Brain microvascular endothelial cell (primary cell): ENCODE measurements at regions not wholly inside any gene's neighbourhood (a gene's known extent, or its start where the extent isn't known, plus 50 kb on each side); places are given as distances from the start of the nearest gene placed in this dataset.
A peak's percentile ranks its signal among the peaks of the same experiment; 100 is the strongest.

Source experiments
- DNase-seq: peaks from one replicate; pipeline ENCODE4 v3.0.0-alpha.2; 2020
- H3K27ac ChIP-seq: fragments of 250-450 bp; sonication (Bioruptor Pico); 2 replicates; pipeline ENCODE4 v1.5.1; 2020; ENCODE audit warnings: mild to moderate bottlenecking, moderate library complexity
- H3K27me3 ChIP-seq: fragments of 250-450 bp; sonication (Bioruptor Pico); replicated peaks from 2 replicates; pipeline ENCODE4 v1.5.1; 2020; ENCODE audit warnings: mild to moderate bottlenecking
- H3K36me3 ChIP-seq: fragments of 250-450 bp; sonication (Bioruptor Pico); replicated peaks from 2 replicates; pipeline ENCODE4 v1.5.1; 2020; ENCODE audit warnings: mild to moderate bottlenecking
- H3K4me3 ChIP-seq: 2 replicates; pipeline ENCODE4 v1.5.1; 2011; ENCODE audit warnings: low read depth, mild to moderate bottlenecking, control low read depth, low read length, moderate library complexity
- in situ Hi-C: cut with HindIII; loops from 2 replicates; pipeline ENCODE4 v1.10.0; 2017; ENCODE audit warnings: low sequenced_read_pairs, low pct_ligation_motif_present
- TF ChIP-seq, protein P1 (sequence below): IDR thresholded peaks from 2 replicates; pipeline ENCODE4 v1.5.1; 2011; ENCODE audit warnings: low read depth, mild to moderate bottlenecking, moderate library complexity, low read length, control low read depth, inconsistent platforms; ENCODE audit errors: missing control alignments

DNA sequence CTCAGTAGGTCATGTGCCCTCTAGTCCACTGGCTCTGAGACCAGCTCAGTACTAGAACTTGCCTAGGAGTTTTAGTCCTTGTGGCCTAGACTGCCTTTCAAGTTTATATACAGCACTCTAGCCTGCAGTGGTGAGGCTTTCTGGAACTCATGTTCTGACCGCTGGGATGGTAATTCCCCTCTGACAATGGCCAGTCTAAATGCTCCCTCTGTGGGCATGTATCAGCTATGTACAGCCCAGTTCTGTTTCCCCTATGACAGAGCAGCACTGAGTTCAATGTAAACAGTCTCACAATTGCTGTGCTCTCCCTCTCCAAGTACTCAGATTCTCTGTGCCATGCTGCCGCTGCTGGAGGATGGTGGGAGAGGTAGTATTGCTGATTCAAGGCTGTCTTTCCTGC, 68.6 kb upstream of the SLC27A6 start:
- in situ Hi-C loops = no loop called here
- TF ChIP-seq, protein P1, sequence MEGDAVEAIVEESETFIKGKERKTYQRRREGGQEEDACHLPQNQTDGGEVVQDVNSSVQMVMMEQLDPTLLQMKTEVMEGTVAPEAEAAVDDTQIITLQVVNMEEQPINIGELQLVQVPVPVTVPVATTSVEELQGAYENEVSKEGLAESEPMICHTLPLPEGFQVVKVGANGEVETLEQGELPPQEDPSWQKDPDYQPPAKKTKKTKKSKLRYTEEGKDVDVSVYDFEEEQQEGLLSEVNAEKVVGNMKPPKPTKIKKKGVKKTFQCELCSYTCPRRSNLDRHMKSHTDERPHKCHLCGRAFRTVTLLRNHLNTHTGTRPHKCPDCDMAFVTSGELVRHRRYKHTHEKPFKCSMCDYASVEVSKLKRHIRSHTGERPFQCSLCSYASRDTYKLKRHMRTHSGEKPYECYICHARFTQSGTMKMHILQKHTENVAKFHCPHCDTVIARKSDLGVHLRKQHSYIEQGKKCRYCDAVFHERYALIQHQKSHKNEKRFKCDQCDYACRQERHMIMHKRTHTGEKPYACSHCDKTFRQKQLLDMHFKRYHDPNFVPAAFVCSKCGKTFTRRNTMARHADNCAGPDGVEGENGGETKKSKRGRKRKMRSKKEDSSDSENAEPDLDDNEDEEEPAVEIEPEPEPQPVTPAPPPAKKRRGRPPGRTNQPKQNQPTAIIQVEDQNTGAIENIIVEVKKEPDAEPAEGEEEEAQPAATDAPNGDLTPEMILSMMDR = no peak
- H3K27ac ChIP-seq = no peak overlapping the region
- H3K27me3 ChIP-seq = no peaks in the 10 kb centered on the region
- H3K4me3 ChIP-seq = no peak overlapping the region
- no peak for DNase-seq
- H3K36me3 ChIP-seq = no peaks in the 10 kb centered on the region

DNA sequence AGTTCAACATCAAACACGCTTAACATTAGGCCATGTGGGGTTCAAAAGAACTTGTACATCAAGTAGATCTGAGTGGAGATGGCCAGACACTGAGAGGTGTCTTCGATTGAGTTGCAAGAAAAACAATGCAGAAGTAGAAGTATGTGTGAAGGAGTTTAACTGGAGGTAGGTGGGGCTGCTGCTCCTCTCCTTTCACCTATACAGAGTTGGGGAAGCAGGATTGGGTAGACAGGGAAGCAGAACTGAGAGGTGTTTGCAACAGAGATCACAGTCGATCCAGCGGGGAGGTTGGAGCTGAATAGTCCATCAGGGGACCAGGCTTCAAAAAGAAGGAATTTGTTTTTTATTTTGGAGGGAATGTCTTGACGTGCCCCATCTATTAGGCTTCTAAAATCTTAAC, 61.7 kb upstream of the SLC27A6 start:
- TF ChIP-seq, protein P1 = no peak
- Histone ChIP-seq H3K27ac (no peak overlapping the region), H3K27me3 (no peaks in the 10 kb centered on the region), H3K36me3 (no peaks in the 10 kb centered on the region), H3K4me3 (no peak overlapping the region)
- no peak for DNase-seq
- in situ Hi-C loops = no loop called here

DNA sequence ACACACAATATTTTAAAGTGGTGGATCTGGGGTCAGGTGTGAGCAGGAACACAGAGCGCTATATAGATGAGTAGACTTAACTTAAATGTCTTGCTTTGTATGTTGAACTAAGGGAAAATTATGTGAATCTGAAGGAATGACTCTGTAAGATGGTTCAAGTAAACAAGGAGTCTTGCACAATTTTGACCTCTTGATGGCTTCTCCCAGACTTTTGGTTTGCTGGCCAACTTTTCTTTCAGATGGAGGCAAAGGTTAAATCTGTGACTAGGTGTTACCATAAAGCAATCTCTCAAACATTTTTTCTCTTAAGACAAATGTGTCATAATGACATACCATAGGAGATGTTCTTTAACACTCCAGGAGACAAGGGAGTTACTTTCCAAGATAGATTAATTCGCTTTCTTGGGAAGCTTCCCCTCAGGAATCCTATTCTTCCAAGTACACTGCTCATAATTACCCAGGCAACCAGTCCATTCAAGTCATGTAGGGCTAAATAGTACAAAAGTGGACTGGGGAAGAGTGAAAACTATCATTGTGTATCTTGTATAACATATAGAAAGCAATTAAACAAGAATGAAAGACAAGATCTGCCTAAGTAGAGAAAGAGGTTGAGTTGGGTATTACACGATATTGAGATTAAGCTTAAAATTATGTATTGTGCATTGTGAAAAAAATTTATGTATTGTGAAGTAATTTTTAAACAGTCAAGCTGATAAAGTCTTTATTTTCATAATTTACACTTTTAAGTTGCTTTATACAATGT, 60.3 kb upstream of the SLC27A6 start:
- no peaks in the 10 kb centered on the region for H3K27me3 ChIP-seq
- no peaks in the 10 kb centered on the region for H3K36me3 ChIP-seq
- H3K4me3 ChIP-seq = no peak overlapping the region
- in situ Hi-C loops = no loop called here
- TF ChIP-seq, protein P1 = no peak
- DNase-seq = no peak
- no peak overlapping the region for H3K27ac ChIP-seq

DNA sequence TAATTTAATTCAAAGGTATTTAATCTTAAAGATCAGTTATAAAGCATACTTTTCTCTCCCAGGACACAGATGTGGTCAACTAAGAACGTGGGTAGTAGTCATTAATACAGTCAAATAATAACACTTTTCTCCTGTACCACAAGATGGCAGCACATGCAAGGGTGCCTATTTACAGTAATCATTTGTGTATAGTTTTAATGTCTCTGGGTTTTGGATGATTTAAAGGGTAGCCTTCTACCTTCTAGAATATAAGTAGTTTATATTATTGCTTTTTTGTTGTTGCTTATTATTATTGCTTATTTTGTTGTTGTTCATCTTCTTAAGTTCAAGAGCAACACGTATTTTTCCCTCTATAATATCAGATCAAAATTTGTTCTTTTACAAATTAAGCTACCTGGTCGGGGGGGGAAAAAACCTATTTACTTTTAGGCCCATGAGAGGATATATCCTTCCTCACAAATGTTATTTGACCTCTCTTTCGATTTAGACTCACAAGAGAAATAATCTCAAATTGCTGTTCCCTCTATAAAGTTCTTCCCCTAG, 59.6 kb upstream of the SLC27A6 start:
- in situ Hi-C loops = no loop called here
- TF ChIP-seq, protein P1 = peak; percentile 67
- DNase-seq = peak; percentile 47
- Histone ChIP-seq H3K36me3 (no peaks in the 10 kb centered on the region), H3K27ac (no peak overlapping the region), H3K27me3 (no peaks in the 10 kb centered on the region), H3K4me3 (no peak overlapping the region)

DNA sequence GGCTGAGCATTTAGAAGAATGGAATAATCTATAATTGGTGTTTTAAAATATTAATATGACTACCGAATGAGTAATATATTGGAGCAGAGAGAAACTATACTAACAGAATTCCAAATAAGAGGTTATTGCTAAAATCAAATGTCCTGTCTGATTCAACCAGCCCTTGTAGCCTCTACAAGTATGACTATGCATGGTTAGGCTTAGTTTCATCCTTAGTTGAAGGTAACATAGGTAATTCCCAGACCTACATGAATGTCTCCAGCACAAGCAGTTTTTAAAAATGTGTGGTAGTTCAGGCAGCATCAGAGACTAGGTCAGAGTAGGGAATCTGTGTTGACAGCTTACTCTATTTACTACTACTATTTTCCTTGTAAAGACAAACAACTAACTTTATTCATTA, 51.7 kb upstream of the SLC27A6 start:
- H3K36me3 ChIP-seq = no peaks in the 10 kb centered on the region
- in situ Hi-C loops = no loop called here
- DNase-seq = no peak

More for the DNA sequence above, 51.7 kb upstream of the SLC27A6 start:
- no peaks in the 10 kb centered on the region for H3K27me3 ChIP-seq
- no peak overlapping the region for H3K4me3 ChIP-seq
- TF ChIP-seq, protein P1 = no peak
- H3K27ac ChIP-seq = no peak overlapping the region
